Upper lobe of left lung (tissue), 4 donors: ENCODE measurements at regions not wholly inside any gene's neighbourhood (a gene's known extent, or its start where the extent isn't known, plus 50 kb on each side); places are given as distances from the start of the nearest gene placed in this dataset.

Experiments
- POLR2A ChIP-seq, 4 donors: fragments of 450-650 bp; IDR thresholded peaks; one replicate each; pipeline ENCODE4 v1.5.1; 2016 to 2017; ENCODE audit warnings: antibody characterized with exemption in 4 of 4, mild to moderate bottlenecking in 2 of 4
- POLR2AphosphoS5 ChIP-seq, 2 donors: sonication (generic); formaldehyde crosslinking; IDR thresholded peaks; one replicate each; pipeline ENCODE4 v1.5.1; 2017; ENCODE audit warnings: antibody characterized with exemption in 2 of 2
- TF ChIP-seq, protein P1 (sequence below), 6 experiments: fragments of 450-650 bp in 4 of 6; fragments of 200-600 bp in 2 of 6; sonication (generic) in 2 of 6; IDR thresholded peaks; one replicate each; pipeline ENCODE4 v1.5.1; 2016 to 2019; ENCODE audit warnings: antibody characterized with exemption in 6 of 6

DNA sequence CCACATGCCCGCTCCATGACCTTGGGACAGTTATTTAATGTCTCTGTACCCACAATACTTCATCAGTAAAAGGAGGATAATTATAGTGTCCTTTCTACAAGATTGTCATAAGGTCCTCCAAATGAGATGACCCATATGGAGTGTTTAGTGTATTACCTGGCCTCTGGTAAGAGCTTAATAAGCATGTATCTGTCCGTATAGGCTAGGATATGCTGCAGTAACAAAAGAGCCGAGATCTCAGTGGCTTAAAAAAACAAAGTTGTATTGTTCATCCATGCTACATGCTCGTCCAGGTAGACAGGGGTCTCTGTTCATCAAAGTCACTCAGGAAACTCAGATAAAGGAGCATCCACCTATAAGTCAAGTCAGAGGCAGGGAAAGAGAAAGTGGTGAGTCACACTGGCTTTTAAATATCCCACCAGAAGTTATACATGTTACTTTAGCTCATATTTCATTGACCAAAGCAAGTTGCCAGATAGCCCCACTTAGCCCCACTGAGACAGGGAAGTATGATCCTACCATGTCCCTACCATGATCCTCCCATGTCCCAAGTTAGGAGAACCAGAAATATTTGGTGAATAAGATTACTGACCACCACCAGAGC is 53.0 kb upstream of the KAZN start:
- no peak for TF ChIP-seq POLR2A (IDR thresholded peaks at IDR 0.05)
- TF ChIP-seq, protein P1, sequence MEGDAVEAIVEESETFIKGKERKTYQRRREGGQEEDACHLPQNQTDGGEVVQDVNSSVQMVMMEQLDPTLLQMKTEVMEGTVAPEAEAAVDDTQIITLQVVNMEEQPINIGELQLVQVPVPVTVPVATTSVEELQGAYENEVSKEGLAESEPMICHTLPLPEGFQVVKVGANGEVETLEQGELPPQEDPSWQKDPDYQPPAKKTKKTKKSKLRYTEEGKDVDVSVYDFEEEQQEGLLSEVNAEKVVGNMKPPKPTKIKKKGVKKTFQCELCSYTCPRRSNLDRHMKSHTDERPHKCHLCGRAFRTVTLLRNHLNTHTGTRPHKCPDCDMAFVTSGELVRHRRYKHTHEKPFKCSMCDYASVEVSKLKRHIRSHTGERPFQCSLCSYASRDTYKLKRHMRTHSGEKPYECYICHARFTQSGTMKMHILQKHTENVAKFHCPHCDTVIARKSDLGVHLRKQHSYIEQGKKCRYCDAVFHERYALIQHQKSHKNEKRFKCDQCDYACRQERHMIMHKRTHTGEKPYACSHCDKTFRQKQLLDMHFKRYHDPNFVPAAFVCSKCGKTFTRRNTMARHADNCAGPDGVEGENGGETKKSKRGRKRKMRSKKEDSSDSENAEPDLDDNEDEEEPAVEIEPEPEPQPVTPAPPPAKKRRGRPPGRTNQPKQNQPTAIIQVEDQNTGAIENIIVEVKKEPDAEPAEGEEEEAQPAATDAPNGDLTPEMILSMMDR (IDR thresholded peaks at IDR 0.05): no peak
- no peak for TF ChIP-seq POLR2AphosphoS5 (IDR thresholded peaks at IDR 0.05)
